ENCODE measurements at regions not wholly inside any gene's neighbourhood (a gene's known extent, or its start where the extent isn't known, plus 50 kb on each side); places are given as distances from the start of the nearest gene placed in this dataset.
A peak's percentile ranks its signal among the peaks of the same experiment; 100 is the strongest.
"Not testable (repeated sequence)": the region's sequence is repeated elsewhere in the genome, so short reads cannot be mapped to it uniquely, and the experiment has no call there.

DNA sequence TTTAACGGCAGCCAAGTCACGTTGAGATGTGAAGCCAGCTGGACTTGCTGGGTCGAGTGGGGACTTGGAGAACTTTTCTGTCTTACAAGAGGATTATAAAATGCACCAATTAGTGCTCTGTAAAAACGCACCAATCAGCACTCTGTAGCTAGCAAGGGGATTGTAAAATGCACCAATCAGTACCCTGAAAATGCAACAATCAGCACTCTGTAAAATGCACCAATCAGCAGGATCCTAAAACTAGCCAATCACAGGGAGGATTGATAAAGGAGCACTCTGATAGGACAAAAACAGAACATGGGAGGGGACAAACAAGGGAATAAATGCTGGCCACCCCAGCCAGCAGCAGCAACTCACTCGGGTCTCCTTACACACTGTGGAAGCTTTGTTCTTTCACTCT lies 337.6 kb upstream of the SLITRK5 start:
- no peak for ATAC-seq (ENCODE audit: poor library complexity)
- intact Hi-C loops (cut with DNase I): no loop called here
- no peak for DNase-seq

DNA sequence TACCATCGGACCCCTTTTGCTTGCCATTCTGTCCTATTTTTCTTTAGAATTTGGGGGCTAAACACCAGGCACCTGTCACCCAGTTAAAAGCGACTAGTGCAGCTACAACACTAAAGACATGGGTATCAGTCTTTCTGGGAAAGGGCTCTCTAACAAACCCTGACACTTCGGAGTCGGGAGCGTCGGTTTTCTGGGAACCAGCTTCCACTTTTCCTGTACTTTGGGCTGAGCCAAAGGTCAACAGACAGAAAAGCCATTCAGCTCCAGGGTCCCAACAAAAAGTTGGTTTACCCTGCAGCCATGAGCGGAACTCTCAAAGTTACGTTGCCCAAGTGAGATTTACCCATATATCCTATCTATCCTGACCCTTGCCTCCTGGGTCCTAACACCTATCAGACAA lies 337.0 kb upstream of the SLITRK5 start:
- ATAC-seq (ENCODE audit: poor library complexity) (no peak), DNase-seq (no peak)
- intact Hi-C loops (cut with DNase I): no loop called here

DNA sequence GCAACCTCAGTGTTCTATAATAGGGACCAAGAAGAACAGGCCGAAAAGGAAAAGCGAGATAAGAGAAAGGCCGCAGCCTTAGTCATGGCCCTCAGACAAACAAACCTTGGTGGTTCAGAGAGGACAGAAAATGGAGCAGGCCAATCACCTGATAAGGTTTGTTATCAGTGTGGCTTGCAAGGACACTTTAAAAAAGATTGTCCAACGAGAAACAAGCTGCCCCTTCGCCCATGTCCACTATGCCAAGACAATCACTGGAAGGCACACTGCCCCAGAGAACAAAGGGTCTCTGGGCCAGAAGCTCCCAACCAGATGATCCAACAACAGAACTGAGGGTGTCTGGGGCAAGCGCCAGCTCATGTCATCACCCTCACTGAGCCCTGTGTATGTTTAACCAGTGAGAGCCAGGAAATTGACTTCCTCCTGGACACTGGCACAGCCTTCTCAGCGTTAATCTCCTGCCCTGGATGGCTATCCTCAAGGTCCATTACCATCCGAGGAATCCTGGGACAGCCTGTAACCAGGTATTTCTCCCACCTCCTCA lies 334.8 kb upstream of the SLITRK5 start:
- intact Hi-C loops (cut with DNase I); ATAC-seq (ENCODE audit: poor library complexity): not testable (repeated sequence)
- DNase-seq: peak; percentile 67

DNA sequence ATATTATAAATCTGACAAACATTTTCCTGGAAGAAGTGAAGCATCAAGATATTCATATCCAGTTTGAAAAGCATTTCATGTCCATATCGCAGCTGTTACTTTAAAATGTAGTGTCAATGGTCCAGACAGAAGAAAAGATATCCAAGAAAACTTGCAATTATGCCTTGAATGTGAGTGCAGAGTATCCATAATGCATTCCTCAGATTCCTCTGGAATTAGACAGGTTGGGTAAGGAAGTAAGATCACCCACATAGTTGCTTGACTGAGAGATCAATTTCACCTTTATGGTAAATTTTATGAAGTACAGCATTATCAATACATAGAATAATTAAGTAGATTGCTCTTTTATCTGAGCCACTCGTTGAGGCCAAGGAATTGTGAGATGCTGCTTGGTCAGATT lies 327.0 kb upstream of the SLITRK5 start:
- no peak for DNase-seq
- intact Hi-C loops (cut with DNase I): no loop called here
- ATAC-seq (ENCODE audit: poor library complexity): no peak

DNA sequence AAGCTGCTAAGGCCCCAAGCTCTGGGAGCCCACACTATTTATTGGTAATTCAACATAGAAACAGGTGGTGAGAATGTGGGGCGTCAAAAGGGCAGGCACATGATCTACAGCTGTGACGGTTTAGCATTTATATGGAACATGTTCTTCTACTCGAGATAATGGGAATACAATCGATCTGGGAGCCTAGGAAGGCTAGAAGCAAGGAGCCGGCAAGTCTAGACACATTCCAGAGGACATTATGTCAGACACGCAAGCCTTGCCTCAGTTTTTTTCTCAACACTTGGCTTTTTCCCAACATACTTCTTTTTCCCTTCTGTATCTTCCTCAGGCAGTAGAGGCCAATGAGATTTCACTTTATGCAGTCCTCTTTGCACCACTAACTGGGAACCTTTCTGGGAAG lies 315.7 kb upstream of the SLITRK5 start:
- intact Hi-C loops (cut with DNase I): no loop called here
- DNase-seq: no peak
- ATAC-seq (ENCODE audit: poor library complexity): no peak

DNA sequence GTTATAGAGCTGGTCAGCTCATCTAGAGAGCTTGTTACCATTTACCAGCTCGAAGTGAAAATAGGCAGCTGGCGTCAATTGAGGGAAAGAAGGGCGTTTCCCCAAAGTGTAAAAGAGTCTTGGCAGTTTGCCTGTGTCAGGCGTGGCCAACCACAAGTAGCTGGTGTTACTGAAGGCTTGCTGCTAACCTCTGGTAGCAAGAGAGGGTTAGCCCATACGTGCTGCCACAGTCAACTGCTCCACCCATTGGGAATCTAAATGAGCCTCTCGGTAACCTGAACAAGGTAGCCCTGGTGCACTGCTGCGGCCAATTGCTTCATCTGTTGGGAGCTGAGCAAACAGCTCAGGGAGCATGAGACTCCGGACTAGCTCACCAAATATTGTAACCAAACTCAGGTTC lies 314.9 kb upstream of the SLITRK5 start:
- DNase-seq: no peak
- ATAC-seq (ENCODE audit: poor library complexity): no peak
- intact Hi-C loops (cut with DNase I): no loop called here

DNA sequence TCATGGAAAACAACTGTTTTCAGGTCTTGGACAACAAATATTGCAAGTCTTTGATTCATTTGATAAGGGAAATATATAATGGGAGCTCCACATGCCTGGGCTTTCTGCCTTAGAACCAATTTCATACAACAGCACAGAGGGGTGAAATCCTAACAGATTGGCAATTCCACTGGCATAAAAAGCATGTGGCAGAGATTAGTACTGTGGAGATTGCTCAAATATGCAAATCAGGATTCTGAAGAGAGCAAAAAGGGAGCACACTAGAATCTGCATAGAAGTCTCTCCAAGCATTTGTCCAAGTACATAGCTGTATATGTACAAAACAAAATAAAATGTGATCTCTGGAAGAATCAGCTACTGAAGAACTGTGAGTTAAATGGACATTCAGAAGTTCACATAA lies 312.9 kb upstream of the SLITRK5 start:
- intact Hi-C loops (cut with DNase I): no loop called here
- ATAC-seq (ENCODE audit: poor library complexity): no peak
- DNase-seq: no peak

DNA sequence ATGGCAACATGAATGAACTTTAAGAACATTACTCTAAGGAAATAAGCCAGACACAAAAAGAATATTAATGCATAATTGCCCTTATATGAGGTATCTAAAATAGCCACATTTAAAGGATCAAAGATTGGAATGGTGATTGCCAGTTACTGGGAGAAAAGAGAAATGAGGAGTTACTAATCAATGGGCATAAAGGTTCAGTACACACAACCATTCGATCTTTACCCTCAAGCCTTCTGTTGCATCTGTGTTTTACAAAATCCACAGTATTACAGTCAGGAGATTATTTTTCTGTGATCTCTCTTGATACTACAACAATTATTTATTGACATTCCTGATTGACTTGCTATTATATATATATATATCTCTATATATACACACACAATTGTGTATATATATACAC lies 310.0 kb upstream of the SLITRK5 start:
- ATAC-seq (ENCODE audit: poor library complexity) (no peak), DNase-seq (no peak)
- intact Hi-C loops (cut with DNase I): no loop called here

DNA sequence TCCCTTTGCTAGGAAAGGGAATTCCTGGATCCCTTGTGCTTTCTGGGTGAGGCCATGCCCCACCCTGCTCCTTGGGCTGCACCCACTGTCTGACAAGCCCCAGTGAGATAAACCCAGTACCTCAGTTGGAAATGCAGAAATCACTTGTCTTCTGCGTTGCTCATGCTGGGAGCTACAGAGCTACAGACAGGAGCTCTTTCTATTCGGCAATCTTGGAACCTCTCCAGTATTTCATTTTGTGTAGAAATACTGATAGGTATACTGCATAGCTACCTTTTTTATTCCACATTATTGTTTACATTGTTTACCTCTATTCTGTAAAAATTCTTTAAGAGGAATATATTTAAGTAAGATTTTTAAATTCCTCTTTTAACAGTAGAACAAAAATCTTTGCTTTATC lies 302.5 kb upstream of the SLITRK5 start:
- no peak for ATAC-seq (ENCODE audit: poor library complexity)

DNA sequence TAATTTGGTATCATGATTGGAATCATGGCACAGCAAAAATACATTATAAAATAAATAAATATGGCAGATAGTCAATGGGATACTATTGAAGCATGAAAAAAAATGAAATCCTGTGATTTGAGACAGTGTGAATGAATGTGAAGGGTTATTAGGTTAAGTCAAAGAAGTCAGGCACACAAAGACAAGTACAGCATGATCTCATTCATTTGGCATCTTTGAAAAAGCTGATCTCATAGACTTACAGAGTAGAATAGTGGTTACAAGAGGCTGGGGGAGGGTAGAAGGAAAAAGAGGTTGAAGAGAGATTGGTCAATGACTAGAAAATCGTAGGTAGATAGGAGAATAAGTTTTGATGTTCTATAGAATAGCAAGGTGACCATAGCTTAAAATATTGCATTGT lies 295.1 kb upstream of the SLITRK5 start:
- DNase-seq (no peak), ATAC-seq (ENCODE audit: poor library complexity) (no peak)
- intact Hi-C loops (cut with DNase I): no loop called here

More for the DNA sequence above, 302.5 kb upstream of the SLITRK5 start:
- intact Hi-C loops (cut with DNase I): no loop called here
- DNase-seq: no peak

DNA sequence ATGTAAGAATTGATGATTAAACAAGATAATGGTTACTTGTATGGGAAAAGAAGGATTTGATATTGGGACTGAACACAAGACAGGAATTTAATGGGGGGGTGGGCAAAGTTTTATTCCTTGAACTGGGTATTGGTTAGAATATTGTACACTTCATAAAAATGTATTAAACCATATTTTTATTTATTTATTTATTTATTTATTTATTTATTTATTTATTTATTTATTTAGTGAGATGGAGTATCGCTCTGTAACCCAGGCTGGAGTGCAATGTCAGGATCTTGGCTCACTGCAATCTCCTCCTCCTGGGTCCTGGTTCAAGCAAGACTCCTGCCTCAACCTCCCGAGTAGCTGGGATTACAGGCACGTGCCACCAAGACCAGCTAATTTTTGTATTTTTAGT lies 287.1 kb upstream of the SLITRK5 start:
- ATAC-seq (ENCODE audit: poor library complexity) (no peak), DNase-seq (no peak)
- intact Hi-C loops (cut with DNase I): no loop called here

DNA sequence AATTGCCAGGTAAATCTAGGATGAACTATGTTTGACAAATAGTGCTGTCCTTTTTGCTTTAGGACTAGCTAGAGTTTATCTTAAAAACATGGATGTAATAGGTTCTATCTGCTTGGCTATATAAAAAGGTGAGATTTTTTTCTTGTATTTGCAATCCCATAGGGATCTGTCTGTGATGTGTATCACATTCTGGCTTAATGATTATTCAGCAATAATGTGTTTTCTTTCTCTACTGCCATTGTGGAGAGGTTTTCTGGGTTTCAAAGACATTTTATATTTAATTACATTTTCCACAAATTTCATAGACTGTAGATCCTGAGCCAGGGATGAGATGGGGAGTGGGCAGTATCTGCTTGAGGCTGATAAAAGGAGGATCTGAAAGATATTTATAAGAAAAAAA lies 277.8 kb upstream of the SLITRK5 start:
- intact Hi-C loops (cut with DNase I): no loop called here
- DNase-seq (no peak), ATAC-seq (ENCODE audit: poor library complexity) (no peak)

DNA sequence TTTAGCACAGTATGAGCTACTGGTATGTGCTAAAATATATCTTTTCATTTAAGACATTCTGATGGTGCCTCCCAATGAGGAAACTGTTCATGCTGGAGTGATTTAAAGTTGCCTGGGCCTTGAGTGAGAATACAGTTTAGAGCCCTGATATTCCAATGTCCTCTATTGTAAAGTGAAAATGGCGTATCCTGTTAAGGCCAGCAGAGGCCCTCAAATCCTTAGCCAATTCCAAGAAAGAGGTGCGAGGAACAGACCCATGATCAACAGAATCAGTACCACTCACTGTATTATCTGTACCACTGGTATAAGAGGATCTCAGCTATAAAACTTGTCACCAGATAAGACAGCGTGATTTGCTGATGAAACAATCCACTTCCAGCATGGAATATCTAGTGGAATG lies 273.1 kb upstream of the SLITRK5 start:
- ATAC-seq (ENCODE audit: poor library complexity): no peak
- DNase-seq: no peak
- intact Hi-C loops (cut with DNase I): no loop called here

DNA sequence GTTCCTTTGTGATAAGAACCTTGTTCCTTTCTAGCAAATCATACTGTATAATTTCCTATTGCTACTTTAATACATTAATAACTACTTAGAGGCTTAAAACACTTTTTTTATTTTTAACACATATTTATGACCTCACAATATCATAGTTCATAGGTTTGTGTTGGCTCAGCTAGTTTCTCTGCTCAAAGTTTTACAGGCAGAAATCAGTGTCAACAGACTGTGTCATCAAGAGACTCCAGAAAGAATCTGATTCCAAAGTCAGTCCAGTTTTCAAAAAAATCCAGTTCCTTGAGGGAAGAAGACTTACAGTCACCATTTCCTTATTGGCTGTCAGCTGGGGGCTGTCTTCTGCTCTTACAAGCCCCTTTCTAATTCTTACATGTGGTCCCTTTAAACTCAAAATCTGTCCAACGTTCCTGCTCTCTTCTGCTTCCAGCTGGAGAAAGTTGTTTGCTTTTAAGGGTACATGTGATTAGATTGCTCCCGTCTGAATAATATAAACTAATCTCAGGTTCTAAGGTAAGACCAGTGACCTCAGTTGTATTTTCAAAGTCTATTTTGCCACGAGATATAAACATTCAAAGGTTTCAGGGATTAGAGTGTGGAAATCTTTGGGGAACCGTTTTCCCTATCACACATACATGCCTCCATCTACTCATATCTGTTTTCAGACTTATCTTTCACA lies 267.3 kb upstream of the SLITRK5 start:
- DNase-seq (no peak), ATAC-seq (ENCODE audit: poor library complexity) (no peak)
- intact Hi-C loops (cut with DNase I): no loop called here

DNA sequence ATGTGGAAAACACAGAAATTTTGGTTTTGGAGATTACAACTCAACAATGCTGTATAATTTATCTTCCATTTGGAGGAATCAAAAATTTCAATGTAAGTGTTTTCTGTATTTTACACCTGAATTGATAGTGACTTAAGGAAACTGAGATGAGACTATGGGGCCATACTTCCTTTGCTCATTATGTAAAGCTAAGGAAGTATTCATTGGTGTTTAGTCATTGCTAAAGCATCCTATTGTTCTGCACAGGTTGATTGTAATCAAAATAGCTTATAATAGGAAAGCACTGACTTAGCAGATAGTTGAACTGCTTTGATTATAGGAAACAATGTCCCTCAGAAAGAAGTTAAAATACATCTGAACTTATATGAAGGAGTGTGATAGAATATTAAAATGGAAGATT lies 244.4 kb upstream of the SLITRK5 start:
- ATAC-seq (ENCODE audit: poor library complexity): no peak
- no peak for DNase-seq
- intact Hi-C loops (cut with DNase I): no loop called here

DNA sequence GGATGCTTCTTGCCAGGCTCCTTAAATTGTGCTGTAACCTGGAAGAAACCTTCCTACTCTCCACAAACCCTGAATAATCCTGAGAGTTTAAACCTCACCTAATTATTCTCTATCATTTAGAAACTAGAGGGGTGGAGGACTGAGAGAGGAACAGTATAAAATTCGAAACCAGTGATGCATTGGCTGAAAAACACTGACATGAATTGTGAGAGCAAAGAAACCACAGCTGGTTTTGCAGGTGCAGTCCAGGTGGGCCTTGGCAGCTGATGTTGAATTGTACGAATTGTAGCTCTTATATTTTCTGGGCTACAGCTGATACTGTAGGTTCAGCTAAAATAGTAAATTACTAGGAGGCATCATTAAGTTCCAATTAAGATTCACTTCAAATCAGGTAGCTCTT lies 227.0 kb upstream of the SLITRK5 start:
- ATAC-seq (ENCODE audit: poor library complexity): no peak
- intact Hi-C loops (cut with DNase I): no loop called here
- no peak for DNase-seq

DNA sequence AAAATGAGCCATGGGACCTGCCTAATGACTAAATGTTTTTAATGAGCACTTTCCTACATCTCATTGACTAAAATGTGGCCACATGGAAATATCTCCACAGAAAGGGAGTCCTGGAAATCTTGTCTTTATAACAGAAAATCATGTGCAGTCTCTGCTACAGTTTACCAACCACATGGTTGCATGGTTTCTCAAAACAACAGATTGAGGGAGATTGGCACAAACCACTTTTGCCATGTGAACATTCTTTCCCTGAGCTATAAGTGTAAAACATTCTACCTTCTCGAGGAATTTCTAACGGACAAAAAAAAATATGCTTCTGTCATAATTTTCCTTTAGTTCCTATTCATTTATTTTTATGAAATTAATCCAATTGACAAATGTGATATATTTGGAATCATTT lies 218.9 kb upstream of the SLITRK5 start:
- intact Hi-C loops (cut with DNase I): no loop called here
- ATAC-seq (ENCODE audit: poor library complexity): no peak
- DNase-seq: no peak

DNA sequence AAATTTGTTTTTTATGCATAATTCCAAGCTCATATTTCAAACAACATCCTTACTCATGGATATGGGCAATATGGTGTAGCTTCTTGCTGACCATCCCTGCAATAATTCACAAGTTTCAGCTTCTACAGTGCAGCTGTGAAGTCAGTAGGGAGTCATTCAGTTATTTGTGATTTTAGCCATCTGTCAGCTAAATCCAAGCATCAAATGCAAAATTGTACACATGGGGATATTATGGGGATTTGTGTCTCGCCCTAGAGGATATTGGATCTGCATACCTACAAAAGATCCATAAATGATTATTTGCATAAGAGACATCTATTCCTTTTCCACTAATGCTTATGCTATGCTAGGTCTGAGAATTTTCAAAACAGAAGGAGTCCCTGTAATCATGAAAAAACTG lies 217.9 kb upstream of the SLITRK5 start:
- intact Hi-C loops (cut with DNase I): no loop called here
- no peak for ATAC-seq (ENCODE audit: poor library complexity)
- DNase-seq: no peak

DNA sequence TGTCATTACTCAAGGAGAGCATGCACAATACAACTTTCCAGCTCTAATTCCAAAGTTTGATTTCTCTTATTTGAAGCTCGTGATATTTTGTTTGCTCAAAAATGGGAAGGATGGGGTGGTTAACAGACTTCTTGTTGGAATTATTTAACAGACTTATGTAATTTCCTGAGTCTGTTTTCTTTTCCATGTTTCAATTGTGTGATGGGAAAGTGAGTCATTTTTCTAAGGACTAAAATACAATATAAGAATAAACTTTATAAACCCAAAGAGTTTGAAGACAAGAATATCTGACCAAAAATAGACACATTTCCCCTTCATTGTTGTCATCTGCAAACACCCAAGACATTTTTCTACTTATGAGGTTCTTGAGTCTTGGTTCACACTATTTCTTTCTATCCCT lies 211.8 kb upstream of the SLITRK5 start:
- no peak for DNase-seq
- no peak for ATAC-seq (ENCODE audit: poor library complexity)
- intact Hi-C loops (cut with DNase I): no loop called here

DNA sequence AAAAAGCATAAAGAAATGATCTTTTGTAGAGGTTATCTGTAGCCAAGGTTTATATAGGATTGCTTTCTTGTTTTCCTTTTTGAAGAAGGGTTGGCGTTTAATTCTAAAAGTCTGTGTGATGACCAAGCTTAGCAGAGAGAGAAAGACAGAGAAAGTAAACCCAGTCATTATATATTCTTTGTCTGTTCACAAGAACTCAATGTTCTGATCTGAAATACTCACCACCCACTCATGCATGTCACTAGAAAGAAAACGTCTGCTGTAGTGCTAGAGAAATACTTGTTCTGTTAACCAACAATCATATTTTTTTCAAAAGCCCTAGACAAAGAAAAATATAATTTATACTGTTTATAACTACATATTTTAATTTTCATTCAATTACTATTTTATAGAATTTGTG lies 173.7 kb upstream of the SLITRK5 start:
- intact Hi-C loops (cut with DNase I): no loop called here
- ATAC-seq (ENCODE audit: poor library complexity) (no peak), DNase-seq (no peak)

DNA sequence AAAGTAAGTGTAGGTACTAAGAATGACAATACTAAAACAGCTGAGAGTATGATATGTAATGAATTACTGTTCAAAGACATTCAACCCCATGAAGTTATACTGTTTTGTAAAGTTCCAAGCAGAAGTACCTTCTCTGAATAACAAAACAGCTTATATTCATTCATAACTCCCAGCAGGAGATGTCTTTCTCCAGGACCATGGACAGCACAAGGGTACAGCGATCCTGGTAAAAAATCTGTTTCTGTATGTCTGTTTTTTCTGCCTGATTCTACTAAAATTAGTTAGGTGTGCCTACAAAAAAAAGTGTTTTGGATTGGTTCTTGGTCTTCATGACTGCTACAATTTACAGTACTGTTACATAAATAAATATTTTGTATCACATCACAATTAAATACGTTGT lies 172.5 kb upstream of the SLITRK5 start:
- DNase-seq (no peak), ATAC-seq (ENCODE audit: poor library complexity) (no peak)
- intact Hi-C loops (cut with DNase I): no loop called here

Data from Right ventricle myocardium superior (tissue), 1 donor.